Activated CD4-positive, alpha-beta memory T cell treated with anti-CD3 and anti-CD28 coated beads for 36 hours (primary cell): ENCODE measurements at regions not wholly inside any gene's neighbourhood (a gene's known extent, or its start where the extent isn't known, plus 50 kb on each side); places are given as distances from the start of the nearest gene placed in this dataset.

Source experiments
- CTCF ChIA-PET: fragments of 350-600 bp; sonication (Branson Sonifier 250); formaldehyde crosslinking; loops from one replicate; lab custom pipeline; 2021; ENCODE audit warnings: antibody characterized with exemption, inconsistent platforms; lab: Charles Lee
- POLR2A ChIA-PET: fragments of 350-600 bp; sonication (Branson Sonifier 250); formaldehyde crosslinking; loops from one replicate; lab custom pipeline; 2021; ENCODE audit warnings: antibody characterized with exemption; lab: Charles Lee
- DNase-seq: peaks from one replicate; pipeline ENCODE4 v3.0.0-alpha.2; 2020
- H3K27ac Mint-ChIP-seq: one replicate; pipeline ENCODE4 v1.8.0; 2021; ENCODE audit warnings: mixed read lengths
- H3K27me3 Mint-ChIP-seq: one replicate; pipeline ENCODE4 v1.8.0; 2021; ENCODE audit warnings: mixed read lengths
- H3K36me3 Mint-ChIP-seq: one replicate; pipeline ENCODE4 v1.8.0; 2021; ENCODE audit warnings: mixed read lengths
- H3K4me1 Mint-ChIP-seq: one replicate; pipeline ENCODE4 v1.8.0; 2021; ENCODE audit warnings: low read depth, mixed read lengths
- H3K4me3 Mint-ChIP-seq: one replicate; pipeline ENCODE4 v1.8.0; 2021; ENCODE audit warnings: mild to moderate bottlenecking, mixed read lengths
- H3K9me3 Mint-ChIP-seq: one replicate; pipeline ENCODE4 v1.8.0; 2021; ENCODE audit warnings: mixed read lengths
- intact Hi-C: fragments of 100-400 bp; cut with micrococcal nuclease; formaldehyde crosslinking; loops from one replicate; pipeline ENCODE4 v1.15.1; 2023

DNA sequence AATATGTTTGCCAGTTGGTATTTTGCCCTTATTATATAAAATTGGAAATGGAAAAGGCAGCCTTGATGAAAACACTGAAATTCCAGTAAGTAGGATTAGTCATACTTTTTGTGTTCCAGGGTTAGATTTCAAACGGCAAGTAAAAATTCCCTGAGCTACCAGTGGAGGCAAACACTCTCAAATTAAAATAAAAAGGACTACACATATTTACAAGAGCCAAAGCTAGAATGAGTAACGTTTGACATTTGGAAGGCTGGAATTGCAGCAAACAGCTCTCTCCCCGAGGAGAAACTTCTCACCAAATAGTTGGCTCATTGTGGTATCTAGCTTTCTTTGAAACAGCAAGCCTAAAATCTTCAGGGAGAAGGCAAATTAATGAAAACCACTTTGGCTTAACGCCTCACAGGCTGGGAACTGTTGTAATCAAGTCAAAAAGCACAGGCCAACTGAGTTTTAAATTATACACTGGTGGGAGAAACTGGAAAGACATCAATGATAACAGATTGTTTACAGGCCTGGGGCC is 288.4 kb downstream of the SNX13 start:
- H3K27me3 Mint-ChIP-seq, result peaks cover 12% of the 10 kb centered on the region
- no peak overlapping the region for H3K27ac Mint-ChIP-seq
- ChIA-PET POLR2A (no interaction called here), CTCF (interaction anchor here (1.3 to 2.3 kb wide), 2 partner anchors 11 to 29 kb away, joined by 3 to 17 read pairs; no protein-coding TSS in a partner anchor)
- no peaks in the 10 kb centered on the region for H3K4me1 Mint-ChIP-seq
- no peak for DNase-seq
- H3K9me3 Mint-ChIP-seq, result no peaks in the 10 kb centered on the region
- no peak overlapping the region for H3K4me3 Mint-ChIP-seq
- intact Hi-C loops, result no loop called here
- no peaks in the 10 kb centered on the region for H3K36me3 Mint-ChIP-seq

DNA sequence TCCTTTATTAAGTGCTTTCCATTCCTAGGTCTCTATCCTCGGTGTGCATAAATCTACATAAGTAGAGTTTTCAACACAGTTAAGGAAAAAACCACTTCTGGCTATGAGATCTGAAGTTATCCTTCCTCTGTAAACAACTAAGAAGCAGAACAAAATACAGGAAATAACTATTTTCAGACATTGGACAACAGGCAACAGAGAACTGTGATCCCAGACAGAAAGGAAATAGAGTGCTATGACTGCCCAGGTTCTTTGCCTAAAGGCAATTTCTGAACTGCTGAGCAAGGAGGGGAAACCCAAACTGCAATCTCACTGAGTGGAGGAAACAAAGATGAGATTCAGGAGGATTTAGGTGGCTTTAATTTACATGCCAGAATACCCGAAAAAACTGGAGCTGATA is 285.4 kb downstream of the SNX13 start:
- Mint-ChIP-seq H3K36me3 (no peaks in the 10 kb centered on the region), H3K27ac (no peak overlapping the region), H3K4me1 (no peaks in the 10 kb centered on the region), H3K9me3 (no peaks in the 10 kb centered on the region), H3K27me3 (peaks cover 6% of the 10 kb centered on the region), H3K4me3 (no peak overlapping the region)
- DNase-seq, result no peak
- intact Hi-C loops, result no loop called here
- ChIA-PET POLR2A (no interaction called here), CTCF (interaction anchor here (1.3 kb wide), 1 partner anchor 14 kb away, joined by 4 read pairs; no protein-coding TSS in a partner anchor)

DNA sequence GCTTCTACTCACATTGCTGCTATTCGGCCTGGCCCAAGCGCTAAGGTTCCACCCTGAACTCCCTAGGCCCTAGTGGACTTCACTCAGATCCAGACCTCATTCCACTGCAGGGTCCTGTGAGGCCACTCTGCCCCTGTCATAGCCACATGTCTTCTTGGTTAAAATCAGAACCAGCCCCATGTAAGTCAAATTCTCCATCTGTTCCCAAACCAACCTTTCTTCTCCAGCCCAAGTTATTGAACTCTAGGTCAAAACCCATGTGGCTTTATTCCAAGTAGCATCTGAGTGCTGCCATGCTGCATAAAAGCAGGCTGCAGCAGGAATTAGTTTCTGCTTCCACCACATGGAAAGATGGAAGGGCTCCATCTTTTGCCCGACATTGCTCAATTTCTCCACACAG is 281.2 kb downstream of the SNX13 start:
- intact Hi-C loops, result no loop called here
- no peaks in the 10 kb centered on the region for H3K9me3 Mint-ChIP-seq
- no peak overlapping the region for H3K4me3 Mint-ChIP-seq
- H3K36me3 Mint-ChIP-seq, result no peaks in the 10 kb centered on the region
- peaks cover 5% of the 10 kb centered on the region for H3K27me3 Mint-ChIP-seq
- ChIA-PET CTCF (no interaction called here), POLR2A (no interaction called here)
- no peak overlapping the region for H3K27ac Mint-ChIP-seq
- H3K4me1 Mint-ChIP-seq, result no peaks in the 10 kb centered on the region
- no peak for DNase-seq

DNA sequence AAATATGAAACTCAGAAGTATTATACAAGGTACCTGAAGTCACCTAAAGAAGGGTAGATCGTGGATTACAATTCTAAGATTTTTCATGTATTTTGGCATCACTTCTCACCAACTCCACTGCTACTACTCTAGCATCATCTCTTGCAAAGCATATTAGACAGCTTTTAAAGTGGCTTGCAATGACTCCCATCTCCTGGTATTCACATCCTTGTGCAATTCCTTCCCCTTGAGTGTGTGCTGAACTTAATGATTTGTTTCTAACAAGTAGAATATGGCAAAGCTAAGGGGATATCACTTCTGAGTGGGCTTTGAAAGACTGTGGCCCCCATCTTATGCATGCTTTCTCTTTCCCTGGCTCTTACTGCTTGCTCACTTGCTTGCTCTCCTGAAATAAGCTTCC is 280.2 kb downstream of the SNX13 start:
- POLR2A ChIA-PET, result no interaction called here

DNA sequence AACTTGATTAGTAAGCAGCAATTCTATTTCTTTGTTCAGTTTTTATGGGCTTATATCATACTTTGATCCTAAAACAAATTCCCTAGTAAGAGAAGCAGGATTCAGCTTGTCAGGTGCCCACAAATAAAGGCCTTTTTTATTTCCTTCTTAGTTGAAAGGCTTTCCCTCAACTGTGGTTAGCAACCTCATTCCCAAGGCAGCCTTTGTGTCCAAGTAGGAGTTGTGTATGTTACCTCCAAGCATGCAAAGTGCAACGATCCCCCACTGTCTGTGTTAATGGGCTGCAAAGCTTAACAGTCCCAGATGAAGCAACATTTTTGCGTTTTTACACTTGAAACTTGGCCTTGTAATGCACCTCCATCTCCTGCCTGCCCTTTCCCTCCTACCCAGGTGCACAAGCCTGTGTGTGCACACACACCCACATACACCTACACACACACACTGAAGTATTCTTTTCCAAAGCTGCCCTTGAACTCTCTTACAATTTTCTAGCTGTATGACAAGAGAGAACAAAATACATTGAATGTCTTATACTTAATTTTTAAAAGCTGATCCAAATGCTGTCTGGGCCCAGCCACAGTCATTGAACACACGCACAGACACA is 278.2 kb downstream of the SNX13 start:
- H3K27ac Mint-ChIP-seq, result no peak overlapping the region
- H3K36me3 Mint-ChIP-seq, result no peaks in the 10 kb centered on the region
- ChIA-PET CTCF (no interaction called here), POLR2A (interaction anchor here (0.6 kb wide), 1 partner anchor 22 kb away, joined by 3 read pairs; no protein-coding TSS in a partner anchor)
- intact Hi-C loops, result no loop called here
- no peaks in the 10 kb centered on the region for H3K9me3 Mint-ChIP-seq
- H3K4me1 Mint-ChIP-seq, result no peaks in the 10 kb centered on the region
- H3K27me3 Mint-ChIP-seq, result no peaks in the 10 kb centered on the region
- DNase-seq, result no peak
- H3K4me3 Mint-ChIP-seq, result no peak overlapping the region

More for the DNA sequence above, 280.2 kb downstream of the SNX13 start:
- peaks cover under 1% of the 10 kb centered on the region for H3K27me3 Mint-ChIP-seq
- no peaks in the 10 kb centered on the region for H3K4me1 Mint-ChIP-seq
- no peak overlapping the region for H3K27ac Mint-ChIP-seq
- H3K9me3 Mint-ChIP-seq, result no peaks in the 10 kb centered on the region
- H3K36me3 Mint-ChIP-seq, result no peaks in the 10 kb centered on the region
- intact Hi-C loops, result no loop called here
- no peak overlapping the region for H3K4me3 Mint-ChIP-seq
- DNase-seq, result no peak
- CTCF ChIA-PET, result no interaction called here

DNA sequence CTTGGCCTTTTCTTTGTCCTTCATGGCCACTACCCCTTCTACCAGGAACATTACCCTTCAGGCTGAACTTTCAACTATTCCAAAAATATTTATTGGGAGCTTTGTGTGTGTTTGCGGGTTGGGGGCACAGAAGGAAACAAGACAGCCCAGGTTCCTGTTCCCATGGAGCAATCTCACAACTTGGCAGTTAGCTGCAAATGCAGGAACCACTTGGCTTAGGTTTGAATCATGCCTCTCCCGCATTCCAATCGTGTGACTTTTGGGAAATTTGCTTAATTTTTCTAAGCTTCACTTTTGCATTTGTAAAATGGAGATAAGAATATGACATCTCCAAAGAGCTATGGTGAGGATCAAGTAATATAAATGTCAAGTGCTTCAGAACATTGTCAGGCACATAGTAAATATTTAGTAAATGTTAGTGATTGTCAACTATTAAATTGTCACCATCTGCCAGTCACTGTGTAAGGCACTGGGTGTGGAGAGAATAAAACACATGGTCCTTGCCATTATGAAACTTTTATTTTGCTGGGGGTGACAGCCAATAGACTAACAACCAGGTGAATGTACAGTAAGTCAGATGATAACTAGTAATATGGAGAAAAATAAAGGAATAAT is 277.1 kb downstream of the SNX13 start:
- DNase-seq, result no peak
- no peak overlapping the region for H3K4me3 Mint-ChIP-seq

DNA sequence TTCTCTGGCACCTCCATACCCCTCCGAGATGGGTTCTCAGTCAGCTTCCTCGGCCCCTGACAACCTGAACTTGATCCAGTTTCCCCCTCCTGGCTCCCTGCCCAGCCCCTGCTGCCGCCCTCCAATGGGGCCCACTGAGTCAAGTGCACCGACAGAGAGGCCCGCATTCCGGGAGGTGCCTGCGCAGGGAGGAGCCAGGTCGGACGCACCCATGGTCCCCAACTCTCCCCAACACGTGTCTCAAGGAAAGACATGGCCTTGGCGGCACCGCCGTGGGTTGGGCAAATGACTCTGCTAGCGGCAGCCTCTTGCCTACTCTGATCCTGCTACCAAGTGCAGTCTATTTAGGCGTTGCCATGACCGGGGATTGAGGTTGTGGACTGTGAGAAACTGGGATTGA is 275.3 kb downstream of the SNX13 start:
- H3K27ac Mint-ChIP-seq, result no peak overlapping the region
- CTCF ChIA-PET, result no interaction called here
- no peak overlapping the region for H3K4me3 Mint-ChIP-seq
- H3K27me3 Mint-ChIP-seq, result peaks cover 2% of the 10 kb centered on the region
- POLR2A ChIA-PET, result no interaction called here
- intact Hi-C loops, result no loop called here
- no peaks in the 10 kb centered on the region for H3K9me3 Mint-ChIP-seq
- H3K36me3 Mint-ChIP-seq, result no peaks in the 10 kb centered on the region
- no peaks in the 10 kb centered on the region for H3K4me1 Mint-ChIP-seq
- DNase-seq, result no peak

More for the DNA sequence above, 277.1 kb downstream of the SNX13 start:
- no peak overlapping the region for H3K27ac Mint-ChIP-seq
- H3K9me3 Mint-ChIP-seq, result no peaks in the 10 kb centered on the region
- no peaks in the 10 kb centered on the region for H3K36me3 Mint-ChIP-seq
- H3K4me1 Mint-ChIP-seq, result no peaks in the 10 kb centered on the region
- intact Hi-C loops, result no loop called here
- CTCF ChIA-PET, result no interaction called here
- no peaks in the 10 kb centered on the region for H3K27me3 Mint-ChIP-seq
- POLR2A ChIA-PET, result no interaction called here

DNA sequence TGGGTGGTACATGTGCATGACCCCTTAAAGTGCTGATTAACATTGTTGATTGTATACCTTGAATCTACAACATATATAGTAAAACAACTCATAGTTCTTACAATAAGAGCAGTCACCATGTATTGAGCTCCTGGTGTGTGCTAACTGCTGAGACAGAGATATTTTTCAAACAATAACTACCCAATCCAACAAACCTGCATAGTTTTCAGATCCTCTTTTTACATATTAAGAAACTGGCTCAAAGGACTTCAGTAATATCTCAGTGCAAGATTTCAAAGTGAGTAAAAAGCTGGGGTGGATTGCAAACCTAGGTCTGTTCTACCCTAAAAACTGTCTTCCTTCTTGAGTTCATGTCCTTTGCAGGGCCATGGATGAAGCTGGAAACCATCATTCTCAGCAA is 272.2 kb downstream of the SNX13 start:
- no peak overlapping the region for H3K27ac Mint-ChIP-seq

DNA sequence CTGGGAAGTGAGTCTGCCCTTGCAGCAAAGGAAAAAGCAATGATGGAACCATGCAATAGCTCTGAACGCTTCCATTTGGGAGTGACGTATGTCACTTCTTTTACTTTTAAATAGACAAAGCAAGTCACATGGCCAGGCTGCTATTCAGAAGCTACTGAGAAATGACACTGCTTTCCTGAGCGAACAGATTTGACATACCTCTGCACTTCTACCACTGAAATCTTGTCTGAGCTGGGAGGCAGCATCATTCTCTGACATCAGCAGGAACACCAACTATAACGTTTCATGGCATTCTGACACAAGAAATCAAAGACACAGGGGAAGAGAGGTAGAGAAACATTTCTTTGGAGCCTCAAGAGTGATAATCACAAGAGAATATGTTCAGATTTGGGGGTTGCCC is 271.1 kb downstream of the SNX13 start:
- Mint-ChIP-seq H3K4me1 (no peaks in the 10 kb centered on the region), H3K27ac (no peak overlapping the region), H3K27me3 (peaks cover 4% of the 10 kb centered on the region), H3K4me3 (no peak overlapping the region), H3K9me3 (no peaks in the 10 kb centered on the region), H3K36me3 (no peaks in the 10 kb centered on the region)
- DNase-seq, result no peak
- intact Hi-C loops, result no loop called here
- CTCF ChIA-PET, result no interaction called here
- POLR2A ChIA-PET, result no interaction called here

More for the DNA sequence above, 272.2 kb downstream of the SNX13 start:
- intact Hi-C loops, result no loop called here
- Mint-ChIP-seq H3K9me3 (no peaks in the 10 kb centered on the region), H3K27me3 (peaks cover 2% of the 10 kb centered on the region), H3K4me1 (no peaks in the 10 kb centered on the region), H3K36me3 (no peaks in the 10 kb centered on the region), H3K4me3 (no peak overlapping the region)
- ChIA-PET POLR2A (no interaction called here), CTCF (interaction anchor here (1.2 kb wide), 1 partner anchor 9 kb away, joined by 4 read pairs; no protein-coding TSS in a partner anchor)
- no peak for DNase-seq

DNA sequence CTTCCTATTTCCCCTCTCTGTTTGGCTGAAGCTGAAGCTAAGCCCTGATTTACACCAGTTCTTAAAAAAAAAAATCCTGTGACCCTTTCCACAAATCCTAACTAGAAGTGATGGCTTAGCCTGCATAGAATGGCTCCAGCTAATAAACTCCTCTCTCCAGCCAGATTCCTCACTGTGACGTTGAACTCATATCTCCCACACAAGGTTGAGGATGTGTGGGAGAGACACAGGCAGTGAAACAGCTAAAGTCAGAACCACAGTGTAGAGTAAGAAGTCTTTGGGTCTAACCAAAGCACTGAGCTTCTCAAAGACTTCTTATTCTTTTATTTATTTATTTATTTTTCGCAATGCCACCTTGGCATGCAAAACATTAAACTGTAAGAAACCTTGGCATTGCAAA is 268.3 kb downstream of the SNX13 start:
- POLR2A ChIA-PET, result no interaction called here
- no peak for DNase-seq
- CTCF ChIA-PET, result interaction anchor here (1.4 to 3.0 kb wide), 2 partner anchors 10 to 30 kb away, joined by 3 to 26 read pairs; no protein-coding TSS in a partner anchor
- H3K27me3 Mint-ChIP-seq, result peaks cover 5% of the 10 kb centered on the region
- no peak overlapping the region for H3K27ac Mint-ChIP-seq
- no peak overlapping the region for H3K4me3 Mint-ChIP-seq
- H3K4me1 Mint-ChIP-seq, result no peaks in the 10 kb centered on the region
- H3K36me3 Mint-ChIP-seq, result no peaks in the 10 kb centered on the region
- intact Hi-C loops, result no loop called here
- no peaks in the 10 kb centered on the region for H3K9me3 Mint-ChIP-seq

DNA sequence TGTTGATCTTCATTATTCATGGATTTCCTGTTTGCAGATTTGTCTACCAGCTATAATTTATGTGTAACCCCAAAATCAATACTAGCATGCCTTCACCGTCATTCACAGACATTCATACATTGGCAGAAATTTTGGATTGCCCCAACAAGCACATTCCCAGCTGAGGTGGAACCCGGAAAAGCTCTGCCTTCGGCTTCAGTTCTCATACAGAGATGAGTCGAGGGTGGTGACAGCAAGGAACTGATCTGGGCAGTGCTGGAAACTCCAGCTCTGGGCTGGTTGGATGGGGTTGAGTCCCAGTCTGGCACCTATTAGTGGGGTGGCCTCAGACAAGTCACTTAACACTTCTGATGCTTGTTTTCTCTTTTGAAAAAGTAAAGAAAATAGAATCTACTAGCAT is 267.5 kb downstream of the SNX13 start:
- ChIA-PET POLR2A (no interaction called here), CTCF (interaction anchor here (1.4 to 3.0 kb wide), 3 partner anchors 9 to 34 kb away, joined by 3 to 26 read pairs (median 4); no protein-coding TSS in a partner anchor)
- Mint-ChIP-seq H3K27me3 (peaks cover 5% of the 10 kb centered on the region), H3K9me3 (no peaks in the 10 kb centered on the region), H3K4me3 (no peak overlapping the region), H3K27ac (no peak overlapping the region), H3K4me1 (no peaks in the 10 kb centered on the region), H3K36me3 (no peaks in the 10 kb centered on the region)
- intact Hi-C loops, result no loop called here
- no peak for DNase-seq

DNA sequence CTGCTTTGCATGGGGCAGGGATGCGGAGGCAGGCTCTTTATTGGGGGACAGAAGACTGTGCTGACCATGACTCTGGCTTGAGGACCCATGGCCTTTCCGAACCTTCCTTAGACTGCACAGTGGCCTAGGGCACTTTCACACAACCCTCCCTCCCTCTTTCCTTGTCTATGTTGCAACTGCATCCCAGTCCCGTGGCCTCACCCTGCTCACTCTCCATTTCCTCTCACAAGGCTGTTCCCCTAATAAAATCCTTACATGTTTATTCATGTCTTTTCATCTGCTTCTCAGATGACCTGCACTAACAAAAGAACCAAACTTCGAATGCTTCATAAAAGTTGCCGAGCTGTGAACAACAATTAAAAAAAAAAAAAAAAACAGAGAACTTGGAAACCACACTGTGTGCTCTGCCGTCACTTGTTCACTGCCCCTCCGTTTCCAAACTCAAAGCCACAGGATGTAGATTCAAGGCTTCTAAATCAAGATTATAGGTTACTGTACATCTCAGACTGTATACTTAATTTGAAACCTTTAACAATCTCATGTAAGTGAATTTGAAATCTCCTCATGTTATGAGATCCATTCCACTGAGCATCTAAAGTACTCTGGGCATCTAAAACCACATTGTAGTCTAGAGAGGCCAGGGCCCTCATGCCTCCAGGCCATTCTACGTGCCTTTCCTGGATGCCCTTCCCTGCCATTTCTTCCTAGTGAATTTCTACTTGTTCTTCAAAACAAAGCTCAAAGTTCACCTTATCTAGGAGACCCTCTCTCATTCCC is 265.9 kb downstream of the SNX13 start:
- ChIA-PET CTCF (no interaction called here), POLR2A (no interaction called here)
- no peak for DNase-seq
- peaks cover 4% of the 10 kb centered on the region for H3K27me3 Mint-ChIP-seq
- no peak overlapping the region for H3K4me3 Mint-ChIP-seq
- intact Hi-C loops, result no loop called here
- no peaks in the 10 kb centered on the region for H3K9me3 Mint-ChIP-seq
- no peaks in the 10 kb centered on the region for H3K36me3 Mint-ChIP-seq
- no peaks in the 10 kb centered on the region for H3K4me1 Mint-ChIP-seq
- H3K27ac Mint-ChIP-seq, result no peak overlapping the region
